Cardiac muscle cell (in vitro differentiated cells and primary cell): ENCODE measurements at regions not wholly inside any gene's neighbourhood (a gene's known extent, or its start where the extent isn't known, plus 50 kb on each side); places are given as distances from the start of the nearest gene placed in this dataset.

Experiments
- DNase-seq, 2 donors: peaks; one replicate each; pipeline versions ENCODE4 v3.0.0 to v3.0.0-alpha.2; 2010 to 2017; ENCODE audit warnings: low read depth in 1 of 2, low spot score in 1 of 2
- H3K27ac ChIP-seq: fragments of 200-600 bp; sonication (generic); 2 replicates; pipeline ENCODE4 v1.5.1; 2016
- H3K27me3 ChIP-seq: fragments of 200-600 bp; sonication (generic); 2 replicates; pipeline ENCODE4 v1.6.0; 2016; ENCODE audit warnings: control low read depth
- H3K36me3 ChIP-seq: fragments of 200-600 bp; sonication (generic); 2 replicates; pipeline ENCODE4 v1.5.1; 2016; ENCODE audit warnings: control low read depth
- H3K4me1 ChIP-seq: fragments of 200-600 bp; sonication (generic); 2 replicates; pipeline ENCODE4 v1.8.1; 2017; ENCODE audit warnings: low read depth, mild to moderate bottlenecking, mixed run types
- H3K4me3 ChIP-seq: fragments of 200-600 bp; sonication (generic); 2 replicates; pipeline ENCODE4 v1.5.1; 2016; ENCODE audit warnings: mild to moderate bottlenecking
- H3K9me3 ChIP-seq: fragments of 200-600 bp; sonication (generic); 2 replicates; pipeline ENCODE4 v1.5.1; 2017; ENCODE audit warnings: low read depth, mild to moderate bottlenecking, control low read depth
- CTCF ChIP-seq: IDR thresholded peaks from 2 replicates; pipeline ENCODE4 v1.5.1; 2012; ENCODE audit warnings: low read depth, mild to moderate bottlenecking, low read length

GRCh38 chr6:117200067-117200466 is 65.3 kb upstream of the VGLL2 start:
- no peaks in the 10 kb centered on the region for H3K27me3 ChIP-seq
- H3K9me3 ChIP-seq: no peaks in the 10 kb centered on the region
- no peak overlapping the region for H3K4me3 ChIP-seq
- peak in 1 of 2 donors; percentile 30 for DNase-seq
- H3K36me3 ChIP-seq: no peaks in the 10 kb centered on the region
- no peaks in the 10 kb centered on the region for H3K4me1 ChIP-seq
- TF ChIP-seq CTCF: no peak
- H3K27ac ChIP-seq: no peak overlapping the region

- no peak for DNase-seq
- no peaks in the 10 kb centered on the region for H3K4me1 ChIP-seq
- no peaks in the 10 kb centered on the region for H3K36me3 ChIP-seq
- no peak overlapping the region for H3K27ac ChIP-seq
- no peaks in the 10 kb centered on the region for H3K27me3 ChIP-seq
- H3K4me3 ChIP-seq: no peak overlapping the region
- H3K9me3 ChIP-seq: no peaks in the 10 kb centered on the region
- TF ChIP-seq CTCF: no peak
Measured at GRCh38 chr6:117204903-117205302, 60.5 kb upstream of the VGLL2 start.

- Histone ChIP-seq H3K27ac (no peak overlapping the region), H3K4me3 (no peak overlapping the region), H3K4me1 (no peaks in the 10 kb centered on the region), H3K27me3 (no peaks in the 10 kb centered on the region), H3K36me3 (no peaks in the 10 kb centered on the region), H3K9me3 (no peaks in the 10 kb centered on the region)
- TF ChIP-seq CTCF: no peak
- no peak for DNase-seq
Measured at GRCh38 chr6:117205876-117206275, 59.5 kb upstream of the VGLL2 start.

- TF ChIP-seq CTCF: no peak
- Histone ChIP-seq H3K4me3 (no peak overlapping the region), H3K27me3 (no peaks in the 10 kb centered on the region), H3K9me3 (no peaks in the 10 kb centered on the region), H3K4me1 (no peaks in the 10 kb centered on the region), H3K27ac (no peak overlapping the region), H3K36me3 (no peaks in the 10 kb centered on the region)
- no peak for DNase-seq
Measured at GRCh38 chr6:117206522-117206921, 58.8 kb upstream of the VGLL2 start.

- DNase-seq: peak in 1 of 2 donors; percentile 39
- H3K27ac ChIP-seq: no peak overlapping the region
- no peak overlapping the region for H3K4me3 ChIP-seq
- no peaks in the 10 kb centered on the region for H3K36me3 ChIP-seq
- TF ChIP-seq CTCF: no peak
- no peaks in the 10 kb centered on the region for H3K9me3 ChIP-seq
- no peaks in the 10 kb centered on the region for H3K4me1 ChIP-seq
- no peaks in the 10 kb centered on the region for H3K27me3 ChIP-seq
Measured at GRCh38 chr6:117206944-117207687, 58.2 kb upstream of the VGLL2 start.
